ENCODE measurements at regions not wholly inside any gene's neighbourhood (a gene's known extent, or its start where the extent isn't known, plus 50 kb on each side); places are given as distances from the start of the nearest gene placed in this dataset.
"Not testable (repeated sequence)": the region's sequence is repeated elsewhere in the genome, so short reads cannot be mapped to it uniquely, and the experiment has no call there.

- Histone ChIP-seq H3K27ac (ENCODE audit: low read depth, low read length) (no peak overlapping the region), H3K4me1 (ENCODE audit: control insufficient read depth, low read length) (peaks cover 7% of the 10 kb centered on the region; the same call in 1 of the 2 replicates), H3K4me3 (ENCODE audit: low read length) (no peak overlapping the region), H3K27me3 (ENCODE audit: control insufficient read depth, low read length) (peaks cover 23% of the 10 kb centered on the region), H3K9me3 (ENCODE audit: control insufficient read depth, insufficient read depth, low read length) (no peaks in the 10 kb centered on the region), H4K20me1 (ENCODE audit: control insufficient read depth, insufficient read depth, low read depth, low read length) (no peaks in the 10 kb centered on the region), H3K36me3 (ENCODE audit: control insufficient read depth, low read length) (no peaks in the 10 kb centered on the region), H3K79me2 (ENCODE audit: control insufficient read depth, low read length) (no peaks in the 10 kb centered on the region), H3F3A (ENCODE audit: control insufficient read depth, insufficient read depth) (no peaks in the 10 kb centered on the region), H3K9me2 (replicated peaks; ENCODE audit: control insufficient read depth, low read length) (no peaks in the 10 kb centered on the region), H3K4me2 (ENCODE audit: low read length) (no peak overlapping the region)
- no peak for TF ChIP-seq EZH2phosphoT487 (IDR thresholded peaks at IDR 0.05; ENCODE audit: borderline replicate concordance, low read length)
- TF ChIP-seq CTCF (IDR thresholded peaks at IDR 0.05; ENCODE audit: low read depth, low read length, poor library complexity, severe bottlenecking) = no peak
Measured at GRCh38 chr6:15817100-15817499, 154.3 kb upstream of the DTNBP1 start.

- Histone ChIP-seq H3K4me1 (ENCODE audit: control insufficient read depth, low read length) (peaks cover 7% of the 10 kb centered on the region; the same call in 1 of the 2 replicates), H3K4me3 (ENCODE audit: low read length) (no peak overlapping the region), H3K36me3 (ENCODE audit: control insufficient read depth, low read length) (no peaks in the 10 kb centered on the region), H3K27me3 (ENCODE audit: control insufficient read depth, low read length) (peaks cover 19% of the 10 kb centered on the region), H3K4me2 (ENCODE audit: low read length) (no peak overlapping the region), H3K79me2 (ENCODE audit: control insufficient read depth, low read length) (no peaks in the 10 kb centered on the region), H3F3A (ENCODE audit: control insufficient read depth, insufficient read depth) (no peaks in the 10 kb centered on the region), H3K27ac (ENCODE audit: low read depth, low read length) (no peak overlapping the region), H3K9me3 (ENCODE audit: control insufficient read depth, insufficient read depth, low read length) (no peaks in the 10 kb centered on the region), H3K9me2 (replicated peaks; ENCODE audit: control insufficient read depth, low read length) (no peaks in the 10 kb centered on the region), H4K20me1 (ENCODE audit: control insufficient read depth, insufficient read depth, low read depth, low read length) (no peaks in the 10 kb centered on the region)
- TF ChIP-seq EZH2phosphoT487 (IDR thresholded peaks at IDR 0.05; ENCODE audit: borderline replicate concordance, low read length) (no peak), CTCF (IDR thresholded peaks at IDR 0.05; ENCODE audit: low read depth, low read length, poor library complexity, severe bottlenecking) (no peak)
Measured at GRCh38 chr6:15816661-15817060, 153.8 kb upstream of the DTNBP1 start.

- not testable (repeated sequence) for H3F3A ChIP-seq (ENCODE audit: control insufficient read depth, insufficient read depth); H3K4me2 ChIP-seq (ENCODE audit: low read length); H4K20me1 ChIP-seq (ENCODE audit: control insufficient read depth, insufficient read depth, low read depth, low read length); H3K36me3 ChIP-seq (ENCODE audit: control insufficient read depth, low read length); H3K9me3 ChIP-seq (ENCODE audit: control insufficient read depth, insufficient read depth, low read length); H3K4me3 ChIP-seq (ENCODE audit: low read length); H3K27ac ChIP-seq (ENCODE audit: low read depth, low read length); H3K4me1 ChIP-seq (ENCODE audit: control insufficient read depth, low read length); H3K79me2 ChIP-seq (ENCODE audit: control insufficient read depth, low read length); H3K27me3 ChIP-seq (ENCODE audit: control insufficient read depth, low read length); H3K9me2 ChIP-seq (replicated peaks; ENCODE audit: control insufficient read depth, low read length)
Measured at GRCh38 chr6:15813698-15814097, 150.9 kb upstream of the DTNBP1 start.

GRCh38 chr6:15811107-15811506, 148.3 kb upstream of the DTNBP1 start:
- H3K27ac ChIP-seq (ENCODE audit: low read depth, low read length) = no peak overlapping the region
- TF ChIP-seq EZH2phosphoT487 (IDR thresholded peaks at IDR 0.05; ENCODE audit: borderline replicate concordance, low read length) (no peak), CTCF (IDR thresholded peaks at IDR 0.05; ENCODE audit: low read depth, low read length, poor library complexity, severe bottlenecking) (no peak)
- H3K4me1 ChIP-seq (ENCODE audit: control insufficient read depth, low read length) = peaks cover 7% of the 10 kb centered on the region; the same call in 1 of the 2 replicates
- no peak overlapping the region for H3K4me2 ChIP-seq (ENCODE audit: low read length)
- H4K20me1 ChIP-seq (ENCODE audit: control insufficient read depth, insufficient read depth, low read depth, low read length) = no peaks in the 10 kb centered on the region
- H3K27me3 ChIP-seq (ENCODE audit: control insufficient read depth, low read length) = no peaks in the 10 kb centered on the region
- no peak overlapping the region for H3K4me3 ChIP-seq (ENCODE audit: low read length)
- H3F3A ChIP-seq (ENCODE audit: control insufficient read depth, insufficient read depth) = no peaks in the 10 kb centered on the region
- H3K36me3 ChIP-seq (ENCODE audit: control insufficient read depth, low read length) = no peaks in the 10 kb centered on the region
- H3K9me2 ChIP-seq (replicated peaks; ENCODE audit: control insufficient read depth, low read length) = no peaks in the 10 kb centered on the region
- H3K9me3 ChIP-seq (ENCODE audit: control insufficient read depth, insufficient read depth, low read length) = no peaks in the 10 kb centered on the region
- H3K79me2 ChIP-seq (ENCODE audit: control insufficient read depth, low read length) = no peaks in the 10 kb centered on the region

All from DOHH2 (cell line).